Endodermal cell (in vitro differentiated cells): ENCODE measurements at regions not wholly inside any gene's neighbourhood (a gene's known extent, or its start where the extent isn't known, plus 50 kb on each side); places are given as distances from the start of the nearest gene placed in this dataset.
"Not testable (repeated sequence)": the region's sequence is repeated elsewhere in the genome, so short reads cannot be mapped to it uniquely, and the experiment has no call there.

Experiments used
- DNase-seq: peaks from one replicate; pipeline ENCODE4 v3.0.0-alpha.2; 2017
- H3K27ac ChIP-seq: 2 replicates; pipeline ENCODE4 v1.5.1; 2013; ENCODE audit warnings: mild to moderate bottlenecking, low read depth, low read length, moderate library complexity
- H3K27me3 ChIP-seq: 2 replicates; pipeline ENCODE4 v1.6.1; 2013; ENCODE audit warnings: mild to moderate bottlenecking, low read length, moderate library complexity; ENCODE audit not compliant: insufficient read depth, control insufficient read depth, poor library complexity, severe bottlenecking
- H3K36me3 ChIP-seq: 2 replicates; pipeline ENCODE4 v1.7.0; 2013; ENCODE audit warnings: mild to moderate bottlenecking, low read length, moderate library complexity; ENCODE audit not compliant: control insufficient read depth, insufficient read depth
- H3K4me1 ChIP-seq: one replicate; pipeline ENCODE4 v1.7.0; 2013; ENCODE audit warnings: low read length; ENCODE audit not compliant: control insufficient read depth, insufficient read depth
- H3K4me3 ChIP-seq: 2 replicates; pipeline ENCODE4 v1.5.1; 2013; ENCODE audit warnings: mild to moderate bottlenecking, low read length, moderate library complexity
- H3K9ac ChIP-seq: 2 replicates; pipeline ENCODE4 v1.6.1; 2013; ENCODE audit warnings: mild to moderate bottlenecking, low read length, moderate library complexity; ENCODE audit not compliant: poor library complexity, severe bottlenecking; ENCODE audit errors: extremely low read depth
- H3K9me3 ChIP-seq: 2 replicates; pipeline ENCODE4 v1.6.1; 2013; ENCODE audit warnings: mild to moderate bottlenecking, low read length, moderate library complexity; ENCODE audit not compliant: control insufficient read depth
- H3K27ac Mint-ChIP-seq: 2 replicates; pipeline ENCODE4 v1.8.0; 2020; ENCODE audit warnings: mixed read lengths
- H3K27me3 Mint-ChIP-seq: 2 replicates; pipeline ENCODE4 v1.8.0; 2021; ENCODE audit warnings: mild to moderate bottlenecking, mixed read lengths; ENCODE audit not compliant: insufficient read depth
- H3K36me3 Mint-ChIP-seq: 2 replicates; pipeline ENCODE4 v1.8.0; 2020; ENCODE audit warnings: low read depth, mixed read lengths
- H3K4me1 Mint-ChIP-seq: 2 replicates; pipeline ENCODE4 v1.8.0; 2020; ENCODE audit warnings: mixed read lengths
- H3K4me3 Mint-ChIP-seq: 2 replicates; pipeline ENCODE4 v1.8.0; 2020; ENCODE audit warnings: mild to moderate bottlenecking, moderate library complexity, mixed read lengths
- H3K9me3 Mint-ChIP-seq: 2 replicates; pipeline ENCODE4 v1.8.0; 2020; ENCODE audit warnings: mild to moderate bottlenecking, mixed read lengths
- WGBS, 2 experiments: methylation state at CpG; one replicate each; pipeline versions ENCODE4 v1.1.5 to v1.1.7; 2013; ENCODE audit warnings: missing lambda C conversion rate in 2 of 2, mixed read lengths in 1 of 2; ENCODE audit not compliant: insufficient coverage in 1 of 2, insufficient read length in 1 of 2; 5-methylcytosine and 5-hydroxymethylcytosine counted together

GRCh38 chr16:33710696-33711087, 251.3 kb downstream of the TP53TG3F start:
- peaks cover 59% of the 10 kb centered on the region for H3K9me3 Mint-ChIP-seq
- H3K27me3 ChIP-seq, H3K4me3 ChIP-seq, H3K27ac Mint-ChIP-seq, H3K36me3 Mint-ChIP-seq, H3K27ac ChIP-seq, H3K4me1 Mint-ChIP-seq, H3K4me1 ChIP-seq, H3K9ac ChIP-seq, H3K36me3 ChIP-seq, DNase-seq, H3K9me3 ChIP-seq, H3K27me3 Mint-ChIP-seq, H3K4me3 Mint-ChIP-seq: not testable (repeated sequence)
- 90% methylated on average over 3 of the region's 3 CpGs; no CpG with 5 or more reads in 1 of the 2 experiments for WGBS, 2 experiments

GRCh38 chr16:33711616-33712015, 252.2 kb downstream of the TP53TG3F start:
- not testable (repeated sequence) for H3K36me3 ChIP-seq, H3K9ac ChIP-seq, H3K27me3 Mint-ChIP-seq, H3K36me3 Mint-ChIP-seq, H3K4me3 ChIP-seq, H3K9me3 ChIP-seq, H3K27me3 ChIP-seq, H3K4me3 Mint-ChIP-seq, H3K27ac ChIP-seq, DNase-seq, H3K27ac Mint-ChIP-seq, H3K4me1 Mint-ChIP-seq, H3K4me1 ChIP-seq
- 71% methylated on average over 5 of the region's 5 CpGs; no CpG with 5 or more reads in 1 of the 2 experiments for WGBS, 2 experiments
- peaks cover 59% of the 10 kb centered on the region for H3K9me3 Mint-ChIP-seq

GRCh38 chr16:33712308-33712707, 252.9 kb downstream of the TP53TG3F start:
- H3K9me3 ChIP-seq, H3K36me3 ChIP-seq, H3K4me3 Mint-ChIP-seq, H3K4me1 Mint-ChIP-seq, H3K27me3 Mint-ChIP-seq, H3K27me3 ChIP-seq, H3K36me3 Mint-ChIP-seq, H3K4me1 ChIP-seq, H3K4me3 ChIP-seq, DNase-seq, H3K9ac ChIP-seq, H3K27ac Mint-ChIP-seq, H3K27ac ChIP-seq: not testable (repeated sequence)
- peaks cover 60% of the 10 kb centered on the region for H3K9me3 Mint-ChIP-seq
- 33 to 55% methylated on average over 2 of the region's 2 CpGs for WGBS, 2 experiments

GRCh38 chr16:33712851-33713709, 253.7 kb downstream of the TP53TG3F start:
- not testable (repeated sequence) for H3K9me3 ChIP-seq, H3K4me3 ChIP-seq, H3K36me3 Mint-ChIP-seq, H3K27me3 ChIP-seq, H3K27me3 Mint-ChIP-seq, DNase-seq, H3K4me1 ChIP-seq, H3K4me1 Mint-ChIP-seq, H3K36me3 ChIP-seq, H3K4me3 Mint-ChIP-seq, H3K27ac Mint-ChIP-seq, H3K27ac ChIP-seq, H3K9ac ChIP-seq
- peaks cover 52% of the 10 kb centered on the region for H3K9me3 Mint-ChIP-seq
- 71 to 100% methylated on average over 1 to 5 of the region's 5 CpGs for WGBS, 2 experiments

GRCh38 chr16:33713710-33714538, 254.5 kb downstream of the TP53TG3F start:
- H3K27me3 Mint-ChIP-seq, H3K4me1 ChIP-seq, H3K4me3 Mint-ChIP-seq, H3K9ac ChIP-seq, H3K27ac Mint-ChIP-seq, H3K27ac ChIP-seq, H3K9me3 ChIP-seq, H3K36me3 ChIP-seq, H3K4me3 ChIP-seq, DNase-seq, H3K27me3 ChIP-seq, H3K4me1 Mint-ChIP-seq, H3K36me3 Mint-ChIP-seq: not testable (repeated sequence)
- WGBS, 2 experiments, result 89% methylated on average over 5 of the region's 6 CpGs; no CpG with 5 or more reads in 1 of the 2 experiments
- H3K9me3 Mint-ChIP-seq, result peaks cover 50% of the 10 kb centered on the region

GRCh38 chr16:33731167-33731566, 271.8 kb downstream of the TP53TG3F start:
- H3K9ac ChIP-seq, H3K36me3 ChIP-seq, DNase-seq, H3K27me3 Mint-ChIP-seq, H3K4me1 ChIP-seq, H3K27me3 ChIP-seq, H3K36me3 Mint-ChIP-seq, H3K4me3 Mint-ChIP-seq, H3K9me3 ChIP-seq, H3K27ac Mint-ChIP-seq, H3K4me1 Mint-ChIP-seq, H3K4me3 ChIP-seq, H3K9me3 Mint-ChIP-seq, H3K27ac ChIP-seq: not testable (repeated sequence)
- 7 to 14% methylated on average over 2 of the region's 4 CpGs for WGBS, 2 experiments
